ENCODE measurements at regions not wholly inside any gene's neighbourhood (a gene's known extent, or its start where the extent isn't known, plus 50 kb on each side); places are given as distances from the start of the nearest gene placed in this dataset.

GRCh38 chr9:124135813-124136365 is 121.9 kb upstream of the NEK6 start:
- no peak for ATAC-seq
- TF ChIP-seq ZNF70 (CRISPR knock-in tag; IDR thresholded peaks at IDR 0.05): no peak
- TF ChIP-seq, protein P1, sequence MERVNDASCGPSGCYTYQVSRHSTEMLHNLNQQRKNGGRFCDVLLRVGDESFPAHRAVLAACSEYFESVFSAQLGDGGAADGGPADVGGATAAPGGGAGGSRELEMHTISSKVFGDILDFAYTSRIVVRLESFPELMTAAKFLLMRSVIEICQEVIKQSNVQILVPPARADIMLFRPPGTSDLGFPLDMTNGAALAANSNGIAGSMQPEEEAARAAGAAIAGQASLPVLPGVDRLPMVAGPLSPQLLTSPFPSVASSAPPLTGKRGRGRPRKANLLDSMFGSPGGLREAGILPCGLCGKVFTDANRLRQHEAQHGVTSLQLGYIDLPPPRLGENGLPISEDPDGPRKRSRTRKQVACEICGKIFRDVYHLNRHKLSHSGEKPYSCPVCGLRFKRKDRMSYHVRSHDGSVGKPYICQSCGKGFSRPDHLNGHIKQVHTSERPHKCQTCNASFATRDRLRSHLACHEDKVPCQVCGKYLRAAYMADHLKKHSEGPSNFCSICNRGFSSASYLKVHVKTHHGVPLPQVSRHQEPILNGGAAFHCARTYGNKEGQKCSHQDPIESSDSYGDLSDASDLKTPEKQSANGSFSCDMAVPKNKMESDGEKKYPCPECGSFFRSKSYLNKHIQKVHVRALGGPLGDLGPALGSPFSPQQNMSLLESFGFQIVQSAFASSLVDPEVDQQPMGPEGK (CRISPR knock-in tag; IDR thresholded peaks at IDR 0.05; ENCODE audit: borderline replicate concordance): no peak
- TF ChIP-seq CSDC2 (CRISPR knock-in tag; IDR thresholded peaks at IDR 0.05): no peak
- TF ChIP-seq, protein P2, sequence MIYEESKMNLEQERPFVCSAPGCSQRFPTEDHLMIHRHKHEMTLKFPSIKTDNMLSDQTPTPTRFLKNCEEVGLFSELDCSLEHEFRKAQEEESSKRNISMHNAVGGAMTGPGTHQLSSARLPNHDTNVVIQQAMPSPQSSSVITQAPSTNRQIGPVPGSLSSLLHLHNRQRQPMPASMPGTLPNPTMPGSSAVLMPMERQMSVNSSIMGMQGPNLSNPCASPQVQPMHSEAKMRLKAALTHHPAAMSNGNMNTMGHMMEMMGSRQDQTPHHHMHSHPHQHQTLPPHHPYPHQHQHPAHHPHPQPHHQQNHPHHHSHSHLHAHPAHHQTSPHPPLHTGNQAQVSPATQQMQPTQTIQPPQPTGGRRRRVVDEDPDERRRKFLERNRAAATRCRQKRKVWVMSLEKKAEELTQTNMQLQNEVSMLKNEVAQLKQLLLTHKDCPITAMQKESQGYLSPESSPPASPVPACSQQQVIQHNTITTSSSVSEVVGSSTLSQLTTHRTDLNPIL (CRISPR knock-in tag; IDR thresholded peaks at IDR 0.05; ENCODE audit: low read depth): no peak
- no peak for TF ChIP-seq BACH2 (CRISPR knock-in tag; IDR thresholded peaks at IDR 0.05; ENCODE audit: borderline replicate concordance)
- no peak for TF ChIP-seq RARB (CRISPR knock-in tag; IDR thresholded peaks at IDR 0.05)

GRCh38 chr9:124137009-124137943 is 120.5 kb upstream of the NEK6 start:
- no peak for ATAC-seq

DNA sequence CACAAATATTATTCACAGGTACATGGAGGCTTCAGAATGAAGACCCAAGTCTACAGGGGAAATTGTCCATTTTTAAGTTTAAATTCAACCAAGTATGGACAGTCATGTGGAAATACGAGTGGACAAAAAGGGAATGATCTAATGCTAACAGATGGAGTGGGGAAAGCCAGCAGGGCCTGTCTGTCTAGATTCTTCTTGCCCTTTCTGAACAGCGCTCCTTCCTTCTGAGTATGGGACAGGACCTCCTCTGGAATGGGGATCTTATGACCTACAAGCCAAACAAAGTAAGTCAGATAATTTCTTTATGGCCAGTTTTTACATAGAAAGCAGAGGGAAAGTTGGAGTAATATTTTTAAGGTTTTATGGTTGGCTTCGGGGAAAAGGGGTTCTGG is 119.8 kb upstream of the NEK6 start:
- TF ChIP-seq ZNF565 (CRISPR knock-in tag; conservative IDR thresholded peaks at IDR 0.05; ENCODE audit: low read depth) (no peak), TOX (CRISPR knock-in tag; IDR thresholded peaks at IDR 0.05; ENCODE audit: borderline replicate concordance) (no peak), ESRRG (CRISPR knock-in tag; IDR thresholded peaks at IDR 0.05) (no peak), ZFP3 (CRISPR knock-in tag; IDR thresholded peaks at IDR 0.05) (no peak), SNAI2 (CRISPR knock-in tag; IDR thresholded peaks at IDR 0.05) (no peak)
- ATAC-seq: no peak

More at GRCh38 chr9:124137009-124137943, 120.5 kb upstream of the NEK6 start:
- TF ChIP-seq ZFP30 (CRISPR knock-in tag; IDR thresholded peaks at IDR 0.05) (no peak), TOX (CRISPR knock-in tag; IDR thresholded peaks at IDR 0.05; ENCODE audit: borderline replicate concordance) (no peak), ISL1 (CRISPR knock-in tag; IDR thresholded peaks at IDR 0.05) (no peak), ZNF70 (CRISPR knock-in tag; IDR thresholded peaks at IDR 0.05) (no peak), TCF4 (CRISPR knock-in tag; IDR thresholded peaks at IDR 0.05; ENCODE audit: borderline replicate concordance) (no peak), BACH2 (CRISPR knock-in tag; IDR thresholded peaks at IDR 0.05; ENCODE audit: borderline replicate concordance) (no peak), ARNTL (CRISPR knock-in tag; IDR thresholded peaks at IDR 0.05; ENCODE audit: borderline replicate concordance, low read depth) (no peak), SNAI2 (CRISPR knock-in tag; IDR thresholded peaks at IDR 0.05) (no peak), RARB (CRISPR knock-in tag; IDR thresholded peaks at IDR 0.05) (no peak), ZNF8 (CRISPR knock-in tag; IDR thresholded peaks at IDR 0.05) (no peak), ZFP3 (CRISPR knock-in tag; IDR thresholded peaks at IDR 0.05) (no peak)
- TF ChIP-seq, protein P1 (CRISPR knock-in tag; IDR thresholded peaks at IDR 0.05; ENCODE audit: borderline replicate concordance): no peak
- TF ChIP-seq, protein P3, sequence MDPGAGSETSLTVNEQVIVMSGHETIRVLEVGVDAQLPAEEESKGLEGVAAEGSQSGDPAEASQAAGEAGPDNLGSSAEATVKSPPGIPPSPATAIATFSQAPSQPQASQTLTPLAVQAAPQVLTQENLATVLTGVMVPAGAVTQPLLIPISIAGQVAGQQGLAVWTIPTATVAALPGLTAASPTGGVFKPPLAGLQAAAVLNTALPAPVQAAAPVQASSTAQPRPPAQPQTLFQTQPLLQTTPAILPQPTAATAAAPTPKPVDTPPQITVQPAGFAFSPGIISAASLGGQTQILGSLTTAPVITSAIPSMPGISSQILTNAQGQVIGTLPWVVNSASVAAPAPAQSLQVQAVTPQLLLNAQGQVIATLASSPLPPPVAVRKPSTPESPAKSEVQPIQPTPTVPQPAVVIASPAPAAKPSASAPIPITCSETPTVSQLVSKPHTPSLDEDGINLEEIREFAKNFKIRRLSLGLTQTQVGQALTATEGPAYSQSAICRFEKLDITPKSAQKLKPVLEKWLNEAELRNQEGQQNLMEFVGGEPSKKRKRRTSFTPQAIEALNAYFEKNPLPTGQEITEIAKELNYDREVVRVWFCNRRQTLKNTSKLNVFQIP (CRISPR knock-in tag; IDR thresholded peaks at IDR 0.05; ENCODE audit: borderline replicate concordance, low read depth): no peak
- TF ChIP-seq, protein P2 (CRISPR knock-in tag; IDR thresholded peaks at IDR 0.05; ENCODE audit: low read depth): no peak
- TF ChIP-seq, protein P4, sequence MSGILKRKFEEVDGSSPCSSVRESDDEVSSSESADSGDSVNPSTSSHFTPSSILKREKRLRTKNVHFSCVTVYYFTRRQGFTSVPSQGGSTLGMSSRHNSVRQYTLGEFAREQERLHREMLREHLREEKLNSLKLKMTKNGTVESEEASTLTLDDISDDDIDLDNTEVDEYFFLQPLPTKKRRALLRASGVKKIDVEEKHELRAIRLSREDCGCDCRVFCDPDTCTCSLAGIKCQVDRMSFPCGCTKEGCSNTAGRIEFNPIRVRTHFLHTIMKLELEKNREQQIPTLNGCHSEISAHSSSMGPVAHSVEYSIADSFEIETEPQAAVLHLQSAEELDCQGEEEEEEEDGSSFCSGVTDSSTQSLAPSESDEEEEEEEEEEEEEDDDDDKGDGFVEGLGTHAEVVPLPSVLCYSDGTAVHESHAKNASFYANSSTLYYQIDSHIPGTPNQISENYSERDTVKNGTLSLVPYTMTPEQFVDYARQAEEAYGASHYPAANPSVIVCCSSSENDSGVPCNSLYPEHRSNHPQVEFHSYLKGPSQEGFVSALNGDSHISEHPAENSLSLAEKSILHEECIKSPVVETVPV (CRISPR knock-in tag; IDR thresholded peaks at IDR 0.05): no peak
